Muscle of leg (tissue), 3 donors: ENCODE measurements at regions not wholly inside any gene's neighbourhood (a gene's known extent, or its start where the extent isn't known, plus 50 kb on each side); places are given as distances from the start of the nearest gene placed in this dataset.

Source experiments
- DNase-seq: peaks from one replicate; pipeline ENCODE4 v3.0.0; 2013
- H3K27ac ChIP-seq: one replicate; pipeline ENCODE4 v1.5.1; 2013; ENCODE audit warnings: mild to moderate bottlenecking, low read length, control low read depth
- H3K27me3 ChIP-seq: one replicate; pipeline ENCODE4 v1.6.1; 2013; ENCODE audit warnings: low read length; ENCODE audit not compliant: control insufficient read depth, insufficient read depth
- H3K36me3 ChIP-seq: one replicate; pipeline ENCODE4 v1.6.1; 2013; ENCODE audit warnings: low read length; ENCODE audit not compliant: control insufficient read depth, insufficient read depth
- H3K4me1 ChIP-seq: one replicate; pipeline ENCODE4 v1.6.1; 2013; ENCODE audit warnings: low read length; ENCODE audit not compliant: control insufficient read depth, insufficient read depth
- H3K4me3 ChIP-seq: one replicate; pipeline ENCODE4 v1.5.1; 2013; ENCODE audit warnings: low read length, control low read depth
- H3K9me3 ChIP-seq: replicated peaks from 2 replicates; pipeline ENCODE4 v1.6.1; 2013; ENCODE audit warnings: low read depth, low read length; ENCODE audit not compliant: control insufficient read depth
- WGBS: methylation state at CpG from one replicate; pipeline ENCODE4 v1.1.5; 2013; ENCODE audit warnings: missing lambda C conversion rate; ENCODE audit not compliant: insufficient coverage; 5-methylcytosine and 5-hydroxymethylcytosine counted together

DNA sequence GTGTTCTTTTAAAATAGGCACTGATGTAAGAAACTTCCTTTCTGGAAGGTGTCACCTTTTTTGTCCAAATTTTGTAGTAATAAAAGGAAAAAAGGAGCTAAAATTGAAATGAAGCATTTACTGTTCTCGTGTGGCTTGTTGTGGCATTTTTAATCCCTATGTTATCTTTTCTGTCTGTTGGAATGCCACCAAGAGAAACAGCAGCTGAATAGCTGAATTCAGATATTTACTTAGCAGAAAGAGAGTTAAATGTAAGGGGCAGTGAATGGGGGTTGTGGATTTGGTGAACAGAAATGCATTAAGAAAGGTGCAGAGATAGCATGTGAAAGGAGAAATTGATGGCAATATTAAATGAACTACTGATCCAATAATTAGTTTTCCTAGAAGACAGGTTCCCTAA, 573.6 kb upstream of the EPHA7 start:
- Histone ChIP-seq H3K36me3 (no peaks in the 10 kb centered on the region), H3K27ac (no peak overlapping the region), H3K4me1 (no peaks in the 10 kb centered on the region), H3K27me3 (no peaks in the 10 kb centered on the region), H3K4me3 (no peak overlapping the region), H3K9me3 (no peaks in the 10 kb centered on the region)
- no peak for DNase-seq
- no CpG with 5 or more reads among the region's 1 CpG for WGBS

DNA sequence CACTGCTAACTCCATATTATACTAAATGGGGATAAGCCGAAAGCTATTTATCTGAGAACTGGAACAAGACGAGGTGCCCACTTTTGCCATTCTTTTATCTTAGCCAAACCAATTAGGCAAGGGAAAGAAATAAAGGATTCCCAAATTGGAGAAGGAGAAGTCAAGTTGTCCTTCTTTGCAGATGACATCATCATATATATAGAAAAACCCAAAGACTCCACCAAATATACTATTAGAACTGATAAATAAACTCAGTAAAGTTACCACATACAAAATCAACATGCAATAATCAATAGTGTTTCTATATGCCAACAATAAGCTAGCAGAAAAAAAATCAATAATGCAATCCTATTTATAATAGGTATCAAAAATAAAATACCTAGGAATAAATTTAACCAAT, 570.3 kb upstream of the EPHA7 start:
- Histone ChIP-seq H3K4me1 (no peaks in the 10 kb centered on the region), H3K27ac (no peak overlapping the region), H3K36me3 (no peaks in the 10 kb centered on the region), H3K9me3 (peaks cover 4% of the 10 kb centered on the region), H3K27me3 (no peaks in the 10 kb centered on the region), H3K4me3 (no peak overlapping the region)
- no CpG with 5 or more reads among the region's 2 CpGs for WGBS
- DNase-seq = no peak

DNA sequence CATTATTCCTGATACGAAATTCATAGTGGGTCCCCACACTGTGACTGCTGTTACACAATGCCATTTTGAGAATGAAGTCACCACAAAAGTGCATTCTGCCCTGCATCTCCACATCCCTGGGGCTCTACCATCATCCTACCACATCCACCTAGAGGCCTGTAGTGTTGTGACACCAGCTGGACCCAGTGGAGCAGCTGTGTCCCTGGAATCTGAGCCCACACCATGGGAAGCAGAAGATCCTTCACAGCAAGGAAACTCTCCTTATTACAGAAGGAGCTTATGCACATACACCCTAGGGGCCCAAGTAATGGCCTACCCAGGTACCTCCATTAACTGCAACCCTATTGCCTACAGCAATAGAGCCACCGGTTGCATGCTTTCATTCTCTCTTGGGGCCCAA, 566.6 kb upstream of the EPHA7 start:
- Histone ChIP-seq H3K27me3 (no peaks in the 10 kb centered on the region), H3K4me3 (no peak overlapping the region), H3K36me3 (no peaks in the 10 kb centered on the region), H3K9me3 (peaks cover 4% of the 10 kb centered on the region), H3K27ac (no peak overlapping the region), H3K4me1 (no peaks in the 10 kb centered on the region)
- DNase-seq = no peak
- 100% methylated on average over 2 of the region's 2 CpGs for WGBS

DNA sequence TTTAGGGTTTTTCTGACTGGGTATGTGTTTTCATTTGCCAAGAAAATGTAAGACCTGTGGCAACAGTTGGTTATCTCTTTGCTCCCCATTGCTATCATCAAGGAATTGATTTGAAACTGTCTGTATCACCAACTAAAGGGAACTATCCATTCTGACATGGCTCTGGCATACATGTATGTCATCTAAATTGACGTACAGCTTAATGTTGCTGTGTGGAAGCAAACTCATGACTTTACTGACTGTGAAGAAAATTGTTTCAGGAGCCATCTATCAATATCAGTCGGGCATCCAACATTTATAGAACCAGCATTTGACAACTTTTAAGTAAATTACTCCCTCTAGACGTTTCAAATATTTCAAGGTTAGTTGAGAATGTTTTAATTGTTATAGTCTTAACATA, 555.8 kb upstream of the EPHA7 start:
- no CpG with 5 or more reads among the region's 3 CpGs for WGBS
- Histone ChIP-seq H3K27ac (no peak overlapping the region), H3K9me3 (no peaks in the 10 kb centered on the region), H3K4me1 (no peaks in the 10 kb centered on the region), H3K36me3 (no peaks in the 10 kb centered on the region), H3K27me3 (no peaks in the 10 kb centered on the region), H3K4me3 (no peak overlapping the region)
- no peak for DNase-seq

DNA sequence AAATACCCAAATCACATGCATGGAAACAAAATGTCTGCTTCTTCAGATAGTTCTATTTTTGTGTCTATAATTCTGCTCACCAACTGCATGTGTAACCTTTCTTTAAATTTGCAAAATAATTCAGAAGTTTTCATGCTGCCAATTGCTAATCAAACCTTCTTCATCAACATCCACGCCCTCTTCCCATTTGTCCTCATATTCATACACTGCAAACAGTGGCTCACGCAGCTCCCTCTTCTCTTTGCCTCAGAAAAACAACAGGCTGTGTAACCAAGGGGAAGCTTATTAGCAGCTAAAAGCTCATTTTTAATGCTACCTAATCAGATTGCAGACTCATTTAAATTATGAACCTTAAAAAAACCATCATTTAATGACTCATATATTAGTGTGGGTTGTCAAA, 555.0 kb upstream of the EPHA7 start:
- no peak overlapping the region for H3K4me3 ChIP-seq
- H3K27ac ChIP-seq = no peak overlapping the region
- WGBS = 100% methylated on average over 2 of the region's 2 CpGs
- no peaks in the 10 kb centered on the region for H3K9me3 ChIP-seq
- no peaks in the 10 kb centered on the region for H3K27me3 ChIP-seq
- H3K4me1 ChIP-seq = no peaks in the 10 kb centered on the region
- no peak for DNase-seq
- no peaks in the 10 kb centered on the region for H3K36me3 ChIP-seq

DNA sequence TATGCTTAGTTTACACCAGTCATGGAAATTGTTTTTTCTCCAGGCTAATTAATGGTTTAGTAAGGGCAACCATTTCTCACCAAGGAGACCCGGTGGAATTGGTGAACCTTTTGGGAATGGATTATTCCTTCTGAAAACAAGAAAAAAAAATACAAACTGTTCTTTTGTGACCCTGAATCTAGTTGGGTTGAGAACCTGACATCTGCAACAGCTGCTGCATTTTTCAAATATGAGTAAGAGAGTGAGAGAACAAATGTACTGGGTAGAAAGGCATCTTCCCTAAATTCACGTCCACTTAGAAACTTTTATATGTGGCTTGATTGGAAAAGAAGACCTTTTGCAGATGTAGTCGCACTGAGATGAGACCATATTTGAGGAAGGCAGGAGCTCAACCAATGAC, 553.4 kb upstream of the EPHA7 start:
- no peaks in the 10 kb centered on the region for H3K36me3 ChIP-seq
- no peak overlapping the region for H3K4me3 ChIP-seq
- H3K27me3 ChIP-seq = no peaks in the 10 kb centered on the region
- peak; percentile 2 for DNase-seq
- H3K4me1 ChIP-seq = no peaks in the 10 kb centered on the region
- H3K9me3 ChIP-seq = no peaks in the 10 kb centered on the region
- whole genome bisulfite sequencing = no CpG with 5 or more reads among the region's 3 CpGs
- H3K27ac ChIP-seq = no peak overlapping the region

DNA sequence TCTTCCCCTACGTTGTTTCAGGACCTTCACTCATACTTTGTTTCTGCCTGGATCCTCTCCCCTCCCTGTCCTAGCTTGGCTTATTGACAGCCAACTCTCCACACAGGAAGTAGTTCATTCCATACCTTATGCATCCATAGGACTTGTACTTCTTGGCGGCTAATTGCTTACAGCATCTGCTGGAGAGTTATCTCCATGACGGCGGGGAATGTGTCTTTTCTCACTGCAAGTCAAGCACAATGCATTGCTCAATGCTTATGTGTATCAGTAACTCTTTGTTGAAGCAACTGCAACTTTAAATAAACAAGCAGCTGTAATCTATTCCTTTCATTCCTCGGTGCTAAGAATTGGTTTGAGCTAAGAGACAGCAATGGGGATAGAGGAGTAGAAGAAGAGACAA, 551.3 kb upstream of the EPHA7 start:
- Histone ChIP-seq H3K36me3 (no peaks in the 10 kb centered on the region), H3K27me3 (no peaks in the 10 kb centered on the region), H3K4me1 (no peaks in the 10 kb centered on the region), H3K4me3 (no peak overlapping the region), H3K27ac (no peak overlapping the region), H3K9me3 (no peaks in the 10 kb centered on the region)
- DNase-seq = no peak
- 100% methylated on average over 1 of the region's 5 CpGs for WGBS

DNA sequence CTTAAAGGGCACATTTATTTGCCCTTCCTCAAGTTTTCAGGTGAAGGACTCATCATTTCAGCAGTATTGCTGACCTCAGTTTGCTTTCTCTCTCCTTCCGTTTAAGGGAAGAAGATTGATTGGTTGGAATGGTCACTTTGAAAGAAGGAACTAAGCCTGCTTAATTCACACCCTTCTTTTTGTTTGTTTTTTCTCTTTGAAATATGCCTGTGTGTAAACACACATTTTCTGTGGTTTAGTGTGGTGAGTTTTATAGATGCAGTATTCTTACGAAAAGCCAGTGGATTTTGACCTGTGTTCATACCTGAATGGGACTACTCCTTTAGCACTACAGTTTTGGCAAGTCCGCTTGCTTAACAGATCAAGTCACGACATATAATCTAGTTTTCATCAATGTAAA, 548.8 kb upstream of the EPHA7 start:
- no peak for DNase-seq
- Histone ChIP-seq H3K27ac (no peak overlapping the region), H3K4me1 (no peaks in the 10 kb centered on the region), H3K36me3 (no peaks in the 10 kb centered on the region), H3K27me3 (no peaks in the 10 kb centered on the region), H3K9me3 (no peaks in the 10 kb centered on the region), H3K4me3 (no peak overlapping the region)
- WGBS = no CpG with 5 or more reads among the region's 4 CpGs

DNA sequence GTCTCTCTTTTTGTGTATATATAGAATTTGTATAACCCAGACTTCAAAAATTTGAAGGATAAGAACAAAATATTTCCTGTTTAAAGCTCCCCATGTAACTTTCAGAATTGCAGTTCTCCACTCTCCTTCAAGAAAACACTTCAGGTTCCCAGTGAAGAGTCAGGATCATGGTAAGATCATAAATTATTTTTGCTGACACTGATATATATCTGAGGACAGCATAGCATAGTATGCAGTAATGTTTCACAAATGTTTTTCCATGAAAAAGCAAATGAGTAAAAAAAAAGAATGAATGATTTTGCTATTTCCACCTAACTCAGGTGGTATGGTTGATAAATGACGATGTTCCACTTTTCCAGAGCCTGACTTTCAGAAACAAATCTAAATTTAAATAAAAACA, 545.6 kb upstream of the EPHA7 start:
- Histone ChIP-seq H3K27me3 (no peaks in the 10 kb centered on the region), H3K4me3 (no peak overlapping the region), H3K36me3 (no peaks in the 10 kb centered on the region), H3K27ac (no peak overlapping the region), H3K4me1 (no peaks in the 10 kb centered on the region), H3K9me3 (no peaks in the 10 kb centered on the region)
- WGBS = no CpG with 5 or more reads among the region's 1 CpG
- no peak for DNase-seq

DNA sequence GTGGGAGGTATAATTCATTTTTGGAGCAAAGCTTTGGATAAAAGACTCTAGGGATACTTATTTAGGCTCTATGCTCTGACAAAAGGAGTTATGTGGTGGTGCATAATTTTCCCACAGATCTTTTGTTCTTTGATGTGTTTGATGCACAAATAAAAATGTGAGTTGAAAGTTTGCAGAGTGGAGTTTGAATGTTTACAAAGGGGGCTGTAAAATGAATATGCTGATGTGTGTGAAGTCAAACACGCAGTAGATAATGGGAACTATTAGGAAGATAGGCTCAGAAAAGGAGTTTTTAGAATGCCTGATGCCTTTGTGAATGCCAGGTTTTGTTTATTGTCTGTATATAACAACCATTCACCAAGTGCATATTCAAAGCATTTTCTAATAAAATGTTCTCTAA, 545.0 kb upstream of the EPHA7 start:
- Histone ChIP-seq H3K4me1 (no peaks in the 10 kb centered on the region), H3K36me3 (no peaks in the 10 kb centered on the region), H3K9me3 (no peaks in the 10 kb centered on the region), H3K27ac (no peak overlapping the region), H3K4me3 (no peak overlapping the region), H3K27me3 (no peaks in the 10 kb centered on the region)
- WGBS = no CpG with 5 or more reads among the region's 1 CpG
- DNase-seq = no peak

DNA sequence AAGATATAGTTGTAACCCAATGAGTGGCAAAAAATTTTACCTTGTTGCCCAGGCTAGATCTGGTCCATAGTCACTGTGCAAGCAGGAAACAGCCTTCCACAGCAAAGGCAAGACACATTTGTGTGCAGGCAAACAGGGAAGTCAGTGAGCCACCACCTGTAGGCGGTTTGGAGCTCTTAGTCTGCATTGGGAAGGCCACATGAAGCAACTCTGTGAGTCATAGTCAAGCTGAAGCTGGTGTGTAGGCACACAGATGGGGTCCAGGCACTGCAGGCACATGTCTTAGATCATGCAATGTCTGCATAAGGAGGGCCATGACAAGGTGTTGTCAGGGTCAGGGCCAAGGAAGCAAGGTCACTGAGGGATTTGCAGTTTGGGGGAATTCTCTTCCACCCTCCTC, 543.2 kb upstream of the EPHA7 start:
- Histone ChIP-seq H3K9me3 (no peaks in the 10 kb centered on the region), H3K4me1 (no peaks in the 10 kb centered on the region), H3K27ac (no peak overlapping the region), H3K4me3 (no peak overlapping the region), H3K36me3 (no peaks in the 10 kb centered on the region), H3K27me3 (no peaks in the 10 kb centered on the region)
- 82% methylated on average over 1 of the region's 1 CpG for WGBS
- no peak for DNase-seq
